Activated T-cell treated with anti-CD3 and anti-CD28 coated beads for 48 hours (primary cell): ENCODE measurements at regions not wholly inside any gene's neighbourhood (a gene's known extent, or its start where the extent isn't known, plus 50 kb on each side); places are given as distances from the start of the nearest gene placed in this dataset.

Source experiments
- DNase-seq: peaks from one replicate; pipeline ENCODE4 v3.0.0-alpha.2; 2020; ENCODE audit warnings: low read depth

DNA sequence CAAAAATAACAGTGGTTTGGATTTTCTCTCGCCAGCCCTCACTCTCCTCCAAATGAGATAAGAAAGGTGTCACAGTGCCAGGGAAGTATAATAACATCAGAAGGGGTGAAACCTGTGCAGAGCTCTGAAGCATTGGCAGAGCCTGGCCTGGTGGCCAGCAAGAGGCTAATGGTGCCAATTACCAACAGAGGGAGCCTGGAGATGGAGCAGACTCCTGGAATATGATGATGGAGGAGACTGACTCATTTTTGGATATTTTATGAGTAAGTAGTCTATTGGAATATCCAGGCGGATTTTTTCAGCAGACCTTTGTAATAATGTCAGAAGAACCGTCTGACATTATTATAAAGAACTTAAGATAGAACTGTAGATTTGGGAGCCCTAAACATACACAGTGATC is 442.6 kb upstream of the MARCKS start:
- DNase-seq, result no peak

- DNase-seq, result no peak
These were observed 441.0 kb upstream of the MARCKS start for GRCh38 chr6:113416170-113416569.

- DNase-seq, result no peak
These were observed 436.9 kb upstream of the MARCKS start for GRCh38 chr6:113420290-113420689.

DNA sequence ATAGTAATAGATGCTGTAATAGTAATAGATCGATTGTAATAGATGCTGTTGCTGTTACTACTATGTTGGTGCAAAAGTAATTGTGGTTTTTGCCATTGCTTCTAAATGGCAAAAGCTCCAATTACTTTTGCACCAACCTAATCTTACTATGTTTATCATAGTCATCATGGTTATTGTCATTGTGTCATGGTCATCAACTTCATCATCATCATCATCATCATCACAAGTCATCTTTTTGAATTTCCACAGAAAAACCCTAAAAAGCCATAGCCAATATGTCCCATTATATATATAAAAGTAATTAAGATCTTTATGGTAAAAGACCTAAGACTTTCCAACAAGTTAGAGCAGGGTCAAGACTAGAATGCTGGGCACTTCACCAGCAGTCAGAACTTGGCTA is 435.1 kb upstream of the MARCKS start:
- no peak for DNase-seq

- DNase-seq, result no peak
These were observed 433.2 kb upstream of the MARCKS start for GRCh38 chr6:113423956-113424355.

- DNase-seq, result no peak
These were observed 431.0 kb upstream of the MARCKS start for GRCh38 chr6:113425977-113426660.

- no peak for DNase-seq
These were observed 429.5 kb upstream of the MARCKS start for GRCh38 chr6:113427617-113428016.

DNA sequence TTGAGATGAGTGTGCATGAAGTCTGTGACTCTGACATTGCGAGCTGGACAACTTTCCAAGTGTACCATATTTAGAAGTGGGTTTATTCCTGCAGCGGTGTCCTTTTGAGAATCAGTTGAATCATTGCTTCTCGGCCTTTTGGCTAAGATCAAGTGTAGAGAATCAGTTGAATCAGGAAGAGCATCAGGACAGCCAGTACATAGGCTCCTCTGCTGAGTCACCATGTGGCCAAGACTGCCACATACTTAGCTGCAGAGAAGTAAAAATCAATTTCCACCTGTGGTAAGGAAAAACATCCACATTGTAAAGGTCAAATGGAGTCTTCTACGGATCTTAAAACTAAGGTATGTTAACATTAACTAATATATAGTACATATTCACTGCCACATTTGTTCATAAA is 428.4 kb upstream of the MARCKS start:
- DNase-seq, result no peak

DNA sequence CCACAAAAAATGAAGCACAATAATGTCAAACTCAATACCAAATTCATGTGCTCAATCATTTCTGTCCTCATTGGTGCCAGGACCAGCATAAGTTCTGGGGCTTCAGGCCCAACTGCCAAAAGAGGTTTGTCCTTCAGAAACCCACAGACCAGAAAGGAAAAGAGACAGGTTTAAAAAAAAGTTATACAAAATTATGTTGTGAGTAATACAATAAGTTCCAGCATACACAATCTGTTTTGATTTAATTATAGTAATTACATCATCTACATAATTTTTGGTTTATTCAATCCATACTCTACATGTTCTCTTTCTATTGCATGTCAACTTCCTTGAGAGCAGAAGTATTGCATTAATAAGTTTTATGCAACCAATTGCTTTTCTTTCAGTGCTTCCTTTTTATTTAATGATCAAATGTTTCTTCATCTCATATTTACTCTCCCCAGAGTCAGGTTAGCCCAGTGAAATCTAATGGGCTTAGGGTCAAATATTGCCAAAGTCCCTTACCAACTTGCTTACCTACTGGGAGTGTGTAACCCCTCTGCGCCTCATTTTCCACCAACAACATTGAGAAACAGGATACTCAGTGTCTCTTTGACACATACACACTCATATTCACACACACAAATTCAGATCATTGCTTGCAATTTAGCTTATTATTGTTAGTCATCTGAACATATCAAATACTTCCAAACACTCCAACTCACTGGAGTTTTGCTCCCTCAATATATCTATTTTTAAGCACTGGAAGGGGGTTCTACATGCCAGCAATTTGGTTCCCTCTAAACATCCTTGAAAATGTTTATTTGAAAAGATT is 424.4 kb upstream of the MARCKS start:
- no peak for DNase-seq

DNA sequence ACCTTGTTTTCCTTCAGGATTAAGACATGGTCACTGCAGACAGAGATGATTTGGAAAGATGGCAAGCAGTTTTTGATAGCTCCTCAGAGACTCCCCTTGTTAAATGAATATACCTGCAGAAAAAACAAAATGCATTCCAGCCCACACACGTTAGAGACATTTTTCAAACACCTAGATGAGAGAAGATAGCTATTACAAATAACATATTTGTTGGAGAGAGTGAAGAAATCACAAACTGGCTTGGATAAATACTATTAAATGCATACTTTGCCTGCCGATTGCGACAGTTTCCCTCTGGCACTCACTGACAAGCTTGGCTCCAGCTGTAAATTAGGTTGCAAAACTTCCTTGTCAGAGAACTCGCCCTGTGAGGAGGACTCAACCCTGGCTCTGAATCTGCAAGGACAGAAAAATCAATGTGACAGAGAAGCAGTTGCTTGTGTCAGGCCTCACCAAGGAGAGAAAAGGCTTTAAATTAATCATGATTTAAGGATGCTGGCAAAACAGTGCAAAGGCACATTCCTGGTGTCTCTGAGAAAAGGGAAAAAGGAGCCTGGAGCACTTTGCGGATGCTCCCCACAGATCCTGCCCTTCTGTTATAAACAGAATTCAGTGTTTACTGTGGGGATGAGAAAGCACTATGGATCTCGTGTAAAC is 423.7 kb upstream of the MARCKS start:
- DNase-seq, result no peak

GRCh38 chr6:113434641-113435040 is 422.5 kb upstream of the MARCKS start:
- DNase-seq, result no peak

- no peak for DNase-seq
These were observed 419.6 kb upstream of the MARCKS start for GRCh38 chr6:113437566-113437965.

GRCh38 chr6:113439866-113440265 is 417.3 kb upstream of the MARCKS start:
- DNase-seq, result no peak

DNA sequence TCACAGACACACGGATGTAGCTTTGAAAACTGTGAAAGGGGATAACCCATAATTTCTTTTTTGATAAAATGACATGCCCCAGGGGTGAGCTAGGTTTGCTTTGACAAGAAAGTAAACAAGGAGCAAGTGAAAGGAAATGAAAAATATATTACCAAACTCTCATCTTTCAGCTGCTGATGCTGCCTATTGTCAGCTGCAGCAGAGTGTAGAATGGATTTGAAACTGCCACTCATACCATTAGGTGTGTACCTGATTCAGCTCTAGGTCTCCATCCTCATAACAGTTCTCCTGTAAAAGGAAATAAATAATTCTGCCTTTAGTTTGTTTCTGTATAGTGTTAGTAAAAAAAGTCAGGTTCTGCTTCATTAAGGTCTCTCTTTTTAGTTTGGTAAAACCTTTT is 415.1 kb upstream of the MARCKS start:
- DNase-seq, result no peak

DNA sequence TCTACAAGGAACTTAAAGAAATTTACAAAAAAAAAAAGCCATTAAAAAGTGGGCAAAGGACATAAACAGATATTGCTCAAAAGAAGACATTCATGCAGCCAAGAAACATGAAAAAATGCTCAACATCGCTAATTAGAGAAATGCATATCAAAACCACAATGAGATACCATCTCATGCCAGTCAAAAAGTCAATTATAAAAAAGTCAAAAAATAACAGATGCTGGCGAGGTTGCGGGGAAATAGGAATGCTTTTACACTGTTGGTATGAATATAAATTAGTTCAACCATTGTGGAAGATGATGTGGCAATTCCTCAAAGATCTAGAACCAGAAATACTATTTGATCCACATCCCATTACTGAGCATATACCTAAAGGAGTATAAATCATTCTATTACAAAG is 411.9 kb upstream of the MARCKS start:
- no peak for DNase-seq

GRCh38 chr6:113447088-113447831 is 409.9 kb upstream of the MARCKS start:
- no peak for DNase-seq

- DNase-seq, result no peak
These were observed 408.1 kb upstream of the MARCKS start for GRCh38 chr6:113449051-113449450.

DNA sequence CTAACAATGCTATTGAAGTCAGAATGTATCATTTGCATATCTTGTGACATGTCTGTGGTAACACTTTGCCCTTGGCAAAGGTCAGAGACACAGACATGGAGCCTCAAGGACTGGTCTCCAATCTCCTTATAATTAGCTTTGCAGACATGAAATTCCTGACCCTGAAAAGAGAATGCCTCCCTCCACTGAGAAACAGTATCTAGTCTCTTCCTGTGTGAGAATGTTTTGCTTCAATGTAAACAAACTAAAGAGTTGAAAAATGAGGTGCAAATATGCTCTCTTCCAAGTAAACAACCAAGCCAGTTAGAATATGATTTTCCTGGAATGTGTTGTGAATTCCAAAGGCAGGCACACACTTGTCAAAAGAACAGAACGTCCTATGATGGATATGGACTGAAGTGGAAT is 407.1 kb upstream of the MARCKS start:
- no peak for DNase-seq

DNA sequence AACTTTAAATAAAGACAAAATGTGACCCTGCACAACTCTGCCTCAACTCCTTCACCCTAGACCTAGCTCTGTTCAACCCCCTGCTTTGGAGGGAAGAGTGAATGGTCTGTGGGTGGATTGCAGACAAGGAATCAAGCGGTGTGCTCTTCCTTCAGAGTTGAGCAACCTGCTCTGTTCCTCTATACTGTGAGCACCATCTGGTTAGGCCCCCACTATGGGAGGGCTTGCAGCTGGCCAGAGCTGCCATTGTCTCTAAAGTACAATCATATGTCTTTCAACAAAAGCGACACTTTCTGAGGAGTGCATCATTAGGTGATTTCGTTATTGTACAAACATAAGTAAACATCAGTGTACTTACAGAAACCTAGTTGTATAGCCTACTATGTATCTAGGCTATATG is 406.1 kb upstream of the MARCKS start:
- no peak for DNase-seq

DNA sequence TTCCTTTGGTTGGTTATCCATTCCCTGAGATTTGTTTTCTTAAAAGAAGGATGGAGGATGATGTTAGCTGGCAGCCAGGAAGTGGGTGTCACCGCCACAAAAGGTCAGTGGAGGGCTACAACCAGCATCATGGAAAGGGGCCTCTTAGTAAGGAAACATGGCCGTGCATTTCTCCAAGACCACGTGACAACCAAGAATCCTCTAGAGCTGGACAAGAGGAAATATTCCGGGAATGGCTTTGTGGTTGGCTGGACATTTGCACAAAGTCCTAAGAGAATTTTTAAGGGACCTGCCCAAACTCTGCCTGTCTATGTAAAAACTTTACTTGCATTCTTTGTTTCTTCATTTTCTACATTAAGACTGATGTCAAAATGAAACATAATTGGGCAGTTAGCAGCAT is 399.9 kb upstream of the MARCKS start:
- DNase-seq, result no peak

GRCh38 chr6:113457751-113458150 is 399.4 kb upstream of the MARCKS start:
- DNase-seq, result no peak

DNA sequence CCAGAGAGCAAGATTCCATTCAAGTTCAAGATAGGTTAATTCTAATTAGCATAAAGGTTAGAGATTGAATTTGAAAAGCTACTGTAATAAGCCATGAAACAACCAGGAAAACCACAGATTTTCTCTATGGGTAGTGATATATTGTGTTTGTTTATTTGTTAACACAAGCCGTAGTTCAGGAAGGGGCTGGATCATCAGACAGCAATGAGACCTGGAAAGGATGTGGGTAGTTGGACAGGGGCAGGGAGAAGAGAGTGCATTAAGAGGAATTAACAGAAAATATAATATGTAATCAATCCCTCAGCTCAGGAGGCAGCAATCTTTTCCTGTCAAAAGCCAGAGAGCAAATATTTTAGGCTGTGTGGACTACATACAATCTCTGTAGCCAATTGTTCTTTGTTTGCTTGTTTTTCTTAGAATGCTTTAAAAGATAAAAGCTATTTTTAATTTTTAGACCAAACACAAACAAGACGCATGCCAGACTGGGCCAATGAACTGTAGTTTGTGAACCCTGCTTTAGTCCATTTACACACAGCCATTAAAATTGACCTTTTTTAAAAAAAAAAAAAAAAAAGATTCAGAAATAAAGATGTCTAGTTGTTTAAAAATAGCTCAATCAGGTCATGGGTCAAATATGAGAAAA is 398.7 kb upstream of the MARCKS start:
- DNase-seq, result no peak
